ENCODE measurements at regions not wholly inside any gene's neighbourhood (a gene's known extent, or its start where the extent isn't known, plus 50 kb on each side); places are given as distances from the start of the nearest gene placed in this dataset.
"Not testable (repeated sequence)": the region's sequence is repeated elsewhere in the genome, so short reads cannot be mapped to it uniquely, and the experiment has no call there.

GRCh38 chr10:9419757-9420156 is 1365.3 kb downstream of the GATA3 start:
- Histone ChIP-seq H3K27me3 (no peaks in the 10 kb centered on the region), H3K4me2 (no peak overlapping the region), H3K9me3 (replicated peaks in 1 of 11) (peaks cover 0 to 11% (median 2%) of the 10 kb centered on the region in 11 experiments; a peak in 14 of 22 replicates), H3K4me1 (no peaks in the 10 kb centered on the region), H4K20me1 (no peaks in the 10 kb centered on the region), H3K27ac (no peak overlapping the region), H3K36me3 (no peaks in the 10 kb centered on the region), H3K9ac (no peak overlapping the region), H3K4me3 (no peak overlapping the region)
- no peak for TF ChIP-seq Cebpa-rat (IDR thresholded peaks at IDR 0.05)

- no peaks in the 10 kb centered on the region for H3K36me3 ChIP-seq
- peaks cover 12 to 26% (median 17%) of the 10 kb centered on the region in 11 experiments for H3K9me3 ChIP-seq (replicated peaks in 1 of 11)
- H3K27ac ChIP-seq: no peak overlapping the region
- no peak for TF ChIP-seq Cebpa-rat (IDR thresholded peaks at IDR 0.05)
- H3K4me1 ChIP-seq: no peaks in the 10 kb centered on the region
- no peak overlapping the region for H3K9ac ChIP-seq
- H3K27me3 ChIP-seq: no peaks in the 10 kb centered on the region
- no peaks in the 10 kb centered on the region for H4K20me1 ChIP-seq
- no peak overlapping the region for H3K4me3 ChIP-seq
- no peak overlapping the region for H3K4me2 ChIP-seq
Measured at GRCh38 chr10:9427209-9427608, 1372.7 kb downstream of the GATA3 start.

DNA sequence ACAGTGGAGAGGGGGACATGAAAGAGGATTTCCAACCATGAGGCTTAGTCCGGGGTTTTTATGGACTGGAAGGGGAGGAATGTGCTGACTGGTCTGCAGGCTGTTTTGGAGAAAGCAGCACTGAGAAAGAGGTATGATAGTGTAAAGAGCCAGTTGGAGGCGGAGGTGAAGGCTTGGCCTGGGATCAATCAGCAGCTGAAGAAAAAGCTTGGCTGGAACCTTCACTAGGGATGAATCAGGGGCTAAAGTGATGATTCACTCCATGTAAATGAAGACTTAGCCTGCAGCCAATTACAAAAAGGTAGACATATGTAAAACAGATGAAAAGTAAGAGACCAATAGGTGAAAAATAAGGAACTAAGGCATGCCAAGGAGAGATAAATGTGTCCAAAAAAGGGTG is 1382.6 kb downstream of the GATA3 start:
- Histone ChIP-seq H3K4me2 (no peak overlapping the region), H3K27me3 (no peaks in the 10 kb centered on the region), H3K4me3 (no peak overlapping the region), H4K20me1 (no peaks in the 10 kb centered on the region), H3K9ac (no peak overlapping the region), H3K27ac (no peak overlapping the region), H3K36me3 (no peaks in the 10 kb centered on the region), H3K4me1 (no peaks in the 10 kb centered on the region), H3K9me3 (replicated peaks in 1 of 11) (peaks cover 6 to 11% (median 8%) of the 10 kb centered on the region in 11 experiments; a peak in 16 of 22 replicates)
- TF ChIP-seq Cebpa-rat (IDR thresholded peaks at IDR 0.05): no peak

- no peaks in the 10 kb centered on the region for H3K4me1 ChIP-seq
- no peak overlapping the region for H3K9ac ChIP-seq
- no peak overlapping the region for H3K4me3 ChIP-seq
- no peaks in the 10 kb centered on the region for H3K9me3 ChIP-seq (replicated peaks in 1 of 11)
- TF ChIP-seq Cebpa-rat (IDR thresholded peaks at IDR 0.05): no peak
- H3K36me3 ChIP-seq: no peaks in the 10 kb centered on the region
- no peak overlapping the region for H3K4me2 ChIP-seq
- H3K27ac ChIP-seq: no peak overlapping the region
- H3K27me3 ChIP-seq: no peaks in the 10 kb centered on the region
- H4K20me1 ChIP-seq: no peaks in the 10 kb centered on the region
Measured at GRCh38 chr10:9443758-9444157, 1389.3 kb downstream of the GATA3 start.

- no peaks in the 10 kb centered on the region for H4K20me1 ChIP-seq
- no peak overlapping the region for H3K4me2 ChIP-seq
- no peaks in the 10 kb centered on the region for H3K27me3 ChIP-seq
- peaks cover 9 to 17% (median 11%) of the 10 kb centered on the region in 11 experiments for H3K9me3 ChIP-seq (replicated peaks in 1 of 11)
- no peak overlapping the region for H3K9ac ChIP-seq
- H3K4me3 ChIP-seq: no peak overlapping the region
- H3K27ac ChIP-seq: no peak overlapping the region
- no peaks in the 10 kb centered on the region for H3K36me3 ChIP-seq
- no peak for TF ChIP-seq Cebpa-rat (IDR thresholded peaks at IDR 0.05)
- no peaks in the 10 kb centered on the region for H3K4me1 ChIP-seq
Measured at GRCh38 chr10:9449530-9449929, 1395.0 kb downstream of the GATA3 start.

DNA sequence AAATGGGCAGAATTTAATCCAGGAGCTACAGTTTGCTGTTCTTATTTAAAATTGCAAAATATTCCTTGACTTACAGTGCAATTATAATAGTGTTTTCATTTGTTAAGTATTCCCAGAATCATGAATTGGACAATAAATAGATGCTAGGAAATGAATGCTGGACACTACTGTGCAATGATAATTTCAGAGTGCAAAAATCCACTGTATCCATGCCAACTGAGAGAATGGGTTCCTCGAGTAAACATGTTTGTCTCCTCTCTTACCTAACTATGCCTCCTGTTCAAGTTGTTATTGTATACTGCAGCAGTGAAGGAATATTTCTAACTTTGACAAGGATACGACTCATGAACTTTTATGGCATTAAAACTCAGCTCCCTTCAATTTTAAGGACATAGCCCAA is 1396.3 kb downstream of the GATA3 start:
- no peak overlapping the region for H3K27ac ChIP-seq
- no peaks in the 10 kb centered on the region for H3K27me3 ChIP-seq
- H3K4me2 ChIP-seq: no peak overlapping the region
- H3K9me3 ChIP-seq (replicated peaks in 1 of 11): peaks cover 13 to 23% (median 15%) of the 10 kb centered on the region in 11 experiments
- H3K36me3 ChIP-seq: no peaks in the 10 kb centered on the region
- H3K9ac ChIP-seq: no peak overlapping the region
- H3K4me3 ChIP-seq: no peak overlapping the region
- no peak for TF ChIP-seq Cebpa-rat (IDR thresholded peaks at IDR 0.05)
- H3K4me1 ChIP-seq: no peaks in the 10 kb centered on the region
- H4K20me1 ChIP-seq: no peaks in the 10 kb centered on the region

- H3K4me3 ChIP-seq: no peak overlapping the region
- H3K36me3 ChIP-seq: no peaks in the 10 kb centered on the region
- no peaks in the 10 kb centered on the region for H3K27me3 ChIP-seq
- no peak overlapping the region for H3K9ac ChIP-seq
- no peaks in the 10 kb centered on the region for H3K4me1 ChIP-seq
- no peak for TF ChIP-seq Cebpa-rat (IDR thresholded peaks at IDR 0.05)
- no peak overlapping the region for H3K27ac ChIP-seq
- no peak overlapping the region for H3K4me2 ChIP-seq
- H3K9me3 ChIP-seq (replicated peaks in 1 of 11): peaks cover 13 to 23% (median 15%) of the 10 kb centered on the region in 11 experiments
- H4K20me1 ChIP-seq: no peaks in the 10 kb centered on the region
Measured at GRCh38 chr10:9451211-9451773, 1396.8 kb downstream of the GATA3 start.

DNA sequence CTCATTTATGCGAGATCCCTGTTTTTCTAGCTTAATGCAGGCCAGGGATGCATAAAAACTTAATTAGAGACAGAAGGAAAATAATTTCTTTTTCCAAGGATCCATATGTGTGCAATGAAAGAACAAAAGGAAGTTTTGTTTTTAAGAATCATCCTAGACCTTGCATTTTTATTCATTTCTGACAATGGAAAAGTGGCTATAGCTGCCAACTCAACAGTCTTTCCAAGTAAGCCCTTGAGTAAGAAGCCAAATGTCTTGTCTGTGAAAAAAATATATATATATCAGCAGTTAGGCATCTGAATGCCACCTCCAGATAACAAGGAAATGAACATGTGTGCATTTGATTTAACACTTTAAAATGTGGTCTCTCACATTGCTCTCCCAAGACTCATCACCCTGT is 1397.6 kb downstream of the GATA3 start:
- H3K9ac ChIP-seq: no peak overlapping the region
- H3K4me2 ChIP-seq: no peak overlapping the region
- H3K4me3 ChIP-seq: no peak overlapping the region
- no peaks in the 10 kb centered on the region for H4K20me1 ChIP-seq
- H3K27ac ChIP-seq: no peak overlapping the region
- no peaks in the 10 kb centered on the region for H3K27me3 ChIP-seq
- no peaks in the 10 kb centered on the region for H3K36me3 ChIP-seq
- H3K9me3 ChIP-seq (replicated peaks in 1 of 11): peaks cover 13 to 23% (median 15%) of the 10 kb centered on the region in 11 experiments
- H3K4me1 ChIP-seq: no peaks in the 10 kb centered on the region
- no peak for TF ChIP-seq Cebpa-rat (IDR thresholded peaks at IDR 0.05)

DNA sequence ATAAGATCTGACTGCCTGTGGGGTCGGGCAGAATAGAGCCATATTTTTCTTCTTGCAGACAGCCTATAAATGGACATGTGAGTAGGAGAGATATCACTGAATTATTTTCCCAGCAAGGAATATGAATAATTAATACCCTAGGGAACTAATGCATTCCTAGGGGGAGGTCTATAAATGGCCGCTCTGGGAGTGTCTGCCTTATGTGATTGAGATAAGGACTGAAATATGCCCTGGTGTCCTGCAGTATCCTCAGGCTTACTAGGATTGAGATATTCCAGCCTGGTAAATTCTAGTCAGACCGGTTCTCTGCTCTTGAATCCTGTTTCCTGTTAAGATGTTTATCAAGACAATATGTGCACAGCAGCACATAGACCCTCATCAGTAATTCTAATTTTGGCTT is 1399.4 kb downstream of the GATA3 start:
- H4K20me1 ChIP-seq, H3K27me3 ChIP-seq, H3K9ac ChIP-seq, H3K4me3 ChIP-seq, H3K4me1 ChIP-seq, H3K27ac ChIP-seq, H3K36me3 ChIP-seq, H3K4me2 ChIP-seq: not testable (repeated sequence)
- peaks cover 13 to 23% (median 15%) of the 10 kb centered on the region in 11 experiments for H3K9me3 ChIP-seq (replicated peaks in 1 of 11)

GRCh38 chr10:9469663-9470205 is 1415.2 kb downstream of the GATA3 start:
- no peaks in the 10 kb centered on the region for H3K36me3 ChIP-seq
- H3K4me1 ChIP-seq: no peaks in the 10 kb centered on the region
- no peak overlapping the region for H3K4me3 ChIP-seq
- H3K27me3 ChIP-seq: no peaks in the 10 kb centered on the region
- no peak overlapping the region for H3K9ac ChIP-seq
- no peak overlapping the region for H3K27ac ChIP-seq
- H3K4me2 ChIP-seq: no peak overlapping the region
- H3K9me3 ChIP-seq (replicated peaks in 1 of 11): no peaks in the 10 kb centered on the region
- no peaks in the 10 kb centered on the region for H4K20me1 ChIP-seq
- TF ChIP-seq Cebpa-rat (IDR thresholded peaks at IDR 0.05): no peak
